H9 (cell line): ENCODE measurements at regions not wholly inside any gene's neighbourhood (a gene's known extent, or its start where the extent isn't known, plus 50 kb on each side); places are given as distances from the start of the nearest gene placed in this dataset.

Experiments used
- DNase-seq: peaks from one replicate; pipeline ENCODE4 v3.0.0-alpha.2; 2017
- H2AFZ ChIP-seq: one replicate; pipeline ENCODE4 v1.6.1; 2013; ENCODE audit warnings: mild to moderate bottlenecking, low read length, control low read depth, moderate library complexity
- H2AK5ac ChIP-seq: 2 replicates; pipeline ENCODE4 v1.6.1; 2013; ENCODE audit warnings: low read length, control low read depth, mixed read lengths; ENCODE audit not compliant: insufficient read length
- H2BK120ac ChIP-seq: one replicate; pipeline ENCODE4 v1.6.1; 2013; ENCODE audit warnings: low read depth, mild to moderate bottlenecking, low read length, control low read depth, inconsistent platforms; ENCODE audit not compliant: poor library complexity, severe bottlenecking
- H2BK12ac ChIP-seq: 2 replicates; pipeline ENCODE4 v1.6.1; 2013; ENCODE audit warnings: low read length, control low read depth, mixed read lengths, low read depth; ENCODE audit not compliant: insufficient read length
- H2BK15ac ChIP-seq: 2 replicates; pipeline ENCODE4 v1.6.1; 2013; ENCODE audit warnings: low read depth, low read length, control low read depth
- H2BK20ac ChIP-seq: one replicate; pipeline ENCODE4 v1.6.1; 2013; ENCODE audit warnings: low read depth, mild to moderate bottlenecking, low read length, control low read depth, inconsistent platforms; ENCODE audit not compliant: poor library complexity, severe bottlenecking
- H2BK5ac ChIP-seq: 2 replicates; pipeline ENCODE4 v1.6.1; 2013; ENCODE audit warnings: low read length, control low read depth, mixed read lengths; ENCODE audit not compliant: insufficient read length
- H3K14ac ChIP-seq: 2 replicates; pipeline ENCODE4 v1.6.1; 2013; ENCODE audit warnings: low read length, control low read depth; ENCODE audit not compliant: insufficient read depth
- H3K18ac ChIP-seq: 2 replicates; pipeline ENCODE4 v1.6.1; 2013; ENCODE audit warnings: low read depth, mild to moderate bottlenecking, mixed read lengths, low read length, control low read depth; ENCODE audit not compliant: insufficient read length
- H3K23ac ChIP-seq: 2 replicates; pipeline ENCODE4 v1.6.1; 2013; ENCODE audit warnings: low read length, control low read depth, mixed read lengths, low read depth; ENCODE audit not compliant: insufficient read length
- H3K23me2 ChIP-seq: 2 replicates; pipeline ENCODE4 v1.6.1; 2013; ENCODE audit warnings: low read depth, mild to moderate bottlenecking, mixed read lengths, low read length, control low read depth; ENCODE audit not compliant: insufficient read length, poor library complexity, severe bottlenecking
- H3K27ac ChIP-seq: 2 replicates; pipeline ENCODE4 v1.5.1; 2013; ENCODE audit warnings: low read length, control low read depth, mixed read lengths, low read depth; ENCODE audit not compliant: insufficient read length
- H3K27me3 ChIP-seq: 2 replicates; pipeline ENCODE4 v1.6.1; 2013; ENCODE audit warnings: low read length, control low read depth, inconsistent platforms; ENCODE audit not compliant: insufficient read depth
- H3K4ac ChIP-seq: 2 replicates; pipeline ENCODE4 v1.6.1; 2013; ENCODE audit warnings: low read depth, mild to moderate bottlenecking, control low read depth, inconsistent platforms, low read length, moderate library complexity
- H3K4me1 ChIP-seq: 2 replicates; pipeline ENCODE4 v1.6.1; 2013; ENCODE audit warnings: low read length, control low read depth, inconsistent platforms; ENCODE audit not compliant: insufficient read depth
- H3K4me2 ChIP-seq: 2 replicates; pipeline ENCODE4 v1.6.1; 2013; ENCODE audit warnings: low read length, control low read depth, mixed read lengths; ENCODE audit not compliant: insufficient read length, insufficient read depth
- H3K56ac ChIP-seq: 2 replicates; pipeline ENCODE4 v1.6.1; 2013; ENCODE audit warnings: low read depth, mild to moderate bottlenecking, mixed read lengths, low read length, control low read depth; ENCODE audit not compliant: insufficient read length
- H3K79me1 ChIP-seq: 2 replicates; pipeline ENCODE4 v1.6.1; 2013; ENCODE audit warnings: low read depth, mild to moderate bottlenecking, moderate library complexity, low read length, control low read depth, inconsistent platforms; ENCODE audit not compliant: insufficient read depth, poor library complexity, severe bottlenecking
- H3K79me2 ChIP-seq: 2 replicates; pipeline ENCODE4 v1.6.1; 2013; ENCODE audit warnings: low read length, control low read depth, inconsistent platforms; ENCODE audit not compliant: insufficient read depth
- H3K9ac ChIP-seq: 2 replicates; pipeline ENCODE4 v1.6.1; 2013; ENCODE audit warnings: low read length, control low read depth, mixed read lengths; ENCODE audit not compliant: insufficient read length; ENCODE audit errors: extremely low read depth
- H3K9me3 ChIP-seq: one replicate; pipeline ENCODE4 v1.6.1; 2013; ENCODE audit warnings: low read depth, low read length, inconsistent platforms; ENCODE audit not compliant: control insufficient read depth
- H3T11ph ChIP-seq: one replicate; pipeline ENCODE4 v1.6.1; 2013; ENCODE audit warnings: mild to moderate bottlenecking, low read length, control low read depth, inconsistent platforms
- H4K20me1 ChIP-seq: one replicate; pipeline ENCODE4 v1.6.1; 2013; ENCODE audit not compliant: control insufficient read depth, insufficient read length, insufficient read depth
- H4K5ac ChIP-seq: 2 replicates; pipeline ENCODE4 v1.6.1; 2013; ENCODE audit warnings: low read depth, mild to moderate bottlenecking, mixed read lengths, low read length, control low read depth; ENCODE audit not compliant: insufficient read length
- H4K8ac ChIP-seq: replicated peaks from 2 replicates; pipeline ENCODE4 v1.6.1; 2013; ENCODE audit warnings: low read length, control low read depth, mixed read lengths, low read depth; ENCODE audit not compliant: insufficient read length
- H4K91ac ChIP-seq: 2 replicates; pipeline ENCODE4 v1.6.1; 2013; ENCODE audit warnings: low read depth, mild to moderate bottlenecking, moderate library complexity, mixed read lengths, low read length, control low read depth; ENCODE audit not compliant: insufficient read length
- H3K27ac Mint-ChIP-seq, 3 experiments: 2 replicates in 2 of 3; 3 replicates in 1 of 3; pipeline ENCODE4 v1.8.0; 2020 to 2021; ENCODE audit warnings: mixed read lengths in 3 of 3, mild to moderate bottlenecking in 1 of 3, moderate library complexity in 1 of 3
- H3K27me3 Mint-ChIP-seq: 2 replicates; pipeline ENCODE4 v1.8.0; 2021; ENCODE audit warnings: low read depth, mild to moderate bottlenecking, moderate library complexity, mixed read lengths
- H3K36me3 Mint-ChIP-seq, 3 experiments: 2 replicates in 2 of 3; 3 replicates in 1 of 3; pipeline ENCODE4 v1.8.0; 2020 to 2021; ENCODE audit warnings: low read depth in 3 of 3, mixed read lengths in 3 of 3; ENCODE audit not compliant: insufficient read depth in 1 of 3
- H3K4me1 Mint-ChIP-seq, 2 experiments: 2 replicates each; pipeline ENCODE4 v1.8.0; 2020; ENCODE audit warnings: mixed read lengths in 2 of 2
- H3K4me3 Mint-ChIP-seq, 2 experiments: 2 replicates in 1 of 2; 3 replicates in 1 of 2; pipeline ENCODE4 v1.8.0; 2020 to 2021; ENCODE audit warnings: mild to moderate bottlenecking in 2 of 2, mixed read lengths in 2 of 2, moderate library complexity in 1 of 2
- H3K9me3 Mint-ChIP-seq, 2 experiments: 2 replicates in 1 of 2; 3 replicates in 1 of 2; pipeline ENCODE4 v1.8.0; 2020; ENCODE audit warnings: mild to moderate bottlenecking in 2 of 2, mixed read lengths in 2 of 2, moderate library complexity in 1 of 2
- WGBS: extraction: QIAGEN DNeasy Blood & Tissue Kit; methylation state at CpG from one replicate; pipeline ENCODE4 v1.1.7; 2013; ENCODE audit warnings: missing lambda C conversion rate, low lambda C conversion rate, mixed read lengths; ENCODE audit not compliant: insufficient read length; ENCODE audit errors: extremely low coverage; 5-methylcytosine and 5-hydroxymethylcytosine counted together
- TF ChIP-seq, protein P1 (sequence below): fragments of 200-600 bp; sonication (generic); conservative IDR thresholded peaks from 3 replicates; pipeline ENCODE4 v1.8.0; 2021; ENCODE audit warnings: antibody characterized with exemption, mild to moderate bottlenecking

GRCh38 chr11:23166376-23166775, 306.1 kb upstream of the CCDC179 start:
- DNase-seq = no peak
- no peak overlapping the region for H4K5ac ChIP-seq
- H2BK5ac ChIP-seq = no peak overlapping the region
- no peak overlapping the region for H3K56ac ChIP-seq
- H4K8ac ChIP-seq = no peak overlapping the region
- H2BK15ac ChIP-seq = no peak overlapping the region
- Mint-ChIP-seq H3K27me3 (no peaks in the 10 kb centered on the region), H3K27ac (0 out of 7 replicates have a peak overlapping the region, but pooled peaks of 1 of the 3 experiments have one; percentile 32), H3K9me3 (no peaks in the 10 kb centered on the region), H3K4me1 (peaks cover 9 to 11% of the 10 kb centered on the region in 2 experiments), H3K36me3 (no peaks in the 10 kb centered on the region), H3K4me3 (no peak overlapping the region)
- H2AK5ac ChIP-seq = no peak overlapping the region
- H3K9me3 ChIP-seq = no peaks in the 10 kb centered on the region
- no CpG with 5 or more reads among the region's 1 CpG for WGBS
- H2BK12ac ChIP-seq = no peak overlapping the region
- no peaks in the 10 kb centered on the region for H3K27me3 ChIP-seq
- H3K14ac ChIP-seq = no peak overlapping the region
- H2AFZ ChIP-seq = no peak overlapping the region
- H2BK20ac ChIP-seq = no peak overlapping the region
- H3T11ph ChIP-seq = no peak overlapping the region
- no peaks in the 10 kb centered on the region for H4K20me1 ChIP-seq
- no peak overlapping the region for H3K18ac ChIP-seq
- no peaks in the 10 kb centered on the region for H3K79me2 ChIP-seq
- TF ChIP-seq, protein P1, sequence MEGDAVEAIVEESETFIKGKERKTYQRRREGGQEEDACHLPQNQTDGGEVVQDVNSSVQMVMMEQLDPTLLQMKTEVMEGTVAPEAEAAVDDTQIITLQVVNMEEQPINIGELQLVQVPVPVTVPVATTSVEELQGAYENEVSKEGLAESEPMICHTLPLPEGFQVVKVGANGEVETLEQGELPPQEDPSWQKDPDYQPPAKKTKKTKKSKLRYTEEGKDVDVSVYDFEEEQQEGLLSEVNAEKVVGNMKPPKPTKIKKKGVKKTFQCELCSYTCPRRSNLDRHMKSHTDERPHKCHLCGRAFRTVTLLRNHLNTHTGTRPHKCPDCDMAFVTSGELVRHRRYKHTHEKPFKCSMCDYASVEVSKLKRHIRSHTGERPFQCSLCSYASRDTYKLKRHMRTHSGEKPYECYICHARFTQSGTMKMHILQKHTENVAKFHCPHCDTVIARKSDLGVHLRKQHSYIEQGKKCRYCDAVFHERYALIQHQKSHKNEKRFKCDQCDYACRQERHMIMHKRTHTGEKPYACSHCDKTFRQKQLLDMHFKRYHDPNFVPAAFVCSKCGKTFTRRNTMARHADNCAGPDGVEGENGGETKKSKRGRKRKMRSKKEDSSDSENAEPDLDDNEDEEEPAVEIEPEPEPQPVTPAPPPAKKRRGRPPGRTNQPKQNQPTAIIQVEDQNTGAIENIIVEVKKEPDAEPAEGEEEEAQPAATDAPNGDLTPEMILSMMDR = no peak
- no peaks in the 10 kb centered on the region for H3K4me1 ChIP-seq
- H2BK120ac ChIP-seq = no peak overlapping the region
- no peak overlapping the region for H3K27ac ChIP-seq
- no peak overlapping the region for H4K91ac ChIP-seq
- no peak overlapping the region for H3K23ac ChIP-seq
- no peak overlapping the region for H3K9ac ChIP-seq
- no peak overlapping the region for H3K4ac ChIP-seq
- no peak overlapping the region for H3K4me2 ChIP-seq
- no peaks in the 10 kb centered on the region for H3K23me2 ChIP-seq
- no peaks in the 10 kb centered on the region for H3K79me1 ChIP-seq
